Adrenal gland (tissue), 5 donors: ENCODE measurements at regions not wholly inside any gene's neighbourhood (a gene's known extent, or its start where the extent isn't known, plus 50 kb on each side); places are given as distances from the start of the nearest gene placed in this dataset.

Experiments used
- POLR2A ChIP-seq, 2 donors: fragments of 450-650 bp; IDR thresholded peaks; one replicate each; pipeline ENCODE4 v1.6.1; 2017; ENCODE audit warnings: antibody characterized with exemption in 2 of 2, mild to moderate bottlenecking in 2 of 2, moderate library complexity in 1 of 2
- TF ChIP-seq, protein P1 (sequence below), 6 experiments: fragments of 450-650 bp in 4 of 6; fragments of 200-600 bp in 2 of 6; sonication (generic) in 1 of 6; IDR thresholded peaks; 1 replicate in 5 of 6; 2 replicates in 1 of 6; pipeline versions ENCODE4 v1.5.1 to v1.8.0; 2016 to 2021; ENCODE audit warnings: antibody characterized with exemption in 6 of 6, mild to moderate bottlenecking in 2 of 6, moderate library complexity in 1 of 6
- donor health status: DM: no; HTN: no; CAD: no.

DNA sequence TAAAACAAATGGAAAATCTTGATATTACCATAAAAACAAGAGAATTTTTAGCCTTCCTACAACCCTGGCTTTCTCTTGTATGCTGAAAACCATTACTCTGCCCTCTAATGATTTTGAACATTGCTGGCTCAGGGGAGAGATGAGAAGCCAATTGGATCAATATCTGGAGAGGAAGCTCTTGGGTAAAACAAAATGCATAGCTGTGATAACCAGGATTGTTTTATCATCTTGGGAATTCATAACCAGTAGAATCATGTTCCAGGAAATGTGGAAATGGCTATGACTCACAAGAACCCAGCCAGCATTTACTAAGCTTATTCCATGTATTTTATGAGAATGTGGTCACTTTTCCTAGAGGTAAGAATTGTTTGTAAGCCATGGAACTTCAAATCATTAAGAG lies 51.1 kb upstream of the CTNND2 start:
- TF ChIP-seq, protein P1, sequence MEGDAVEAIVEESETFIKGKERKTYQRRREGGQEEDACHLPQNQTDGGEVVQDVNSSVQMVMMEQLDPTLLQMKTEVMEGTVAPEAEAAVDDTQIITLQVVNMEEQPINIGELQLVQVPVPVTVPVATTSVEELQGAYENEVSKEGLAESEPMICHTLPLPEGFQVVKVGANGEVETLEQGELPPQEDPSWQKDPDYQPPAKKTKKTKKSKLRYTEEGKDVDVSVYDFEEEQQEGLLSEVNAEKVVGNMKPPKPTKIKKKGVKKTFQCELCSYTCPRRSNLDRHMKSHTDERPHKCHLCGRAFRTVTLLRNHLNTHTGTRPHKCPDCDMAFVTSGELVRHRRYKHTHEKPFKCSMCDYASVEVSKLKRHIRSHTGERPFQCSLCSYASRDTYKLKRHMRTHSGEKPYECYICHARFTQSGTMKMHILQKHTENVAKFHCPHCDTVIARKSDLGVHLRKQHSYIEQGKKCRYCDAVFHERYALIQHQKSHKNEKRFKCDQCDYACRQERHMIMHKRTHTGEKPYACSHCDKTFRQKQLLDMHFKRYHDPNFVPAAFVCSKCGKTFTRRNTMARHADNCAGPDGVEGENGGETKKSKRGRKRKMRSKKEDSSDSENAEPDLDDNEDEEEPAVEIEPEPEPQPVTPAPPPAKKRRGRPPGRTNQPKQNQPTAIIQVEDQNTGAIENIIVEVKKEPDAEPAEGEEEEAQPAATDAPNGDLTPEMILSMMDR (IDR thresholded peaks at IDR 0.05) = no peak
- TF ChIP-seq POLR2A (IDR thresholded peaks at IDR 0.05) = no peak
